ENCODE measurements at regions not wholly inside any gene's neighbourhood (a gene's known extent, or its start where the extent isn't known, plus 50 kb on each side); places are given as distances from the start of the nearest gene placed in this dataset.
"Not testable (repeated sequence)": the region's sequence is repeated elsewhere in the genome, so short reads cannot be mapped to it uniquely, and the experiment has no call there.

GRCh38 chr11:103585401-103585800 lies 451.0 kb upstream of the DDI1 start:
- DNase-seq: no peak

- DNase-seq: no peak
Measured at GRCh38 chr11:103585911-103586310, 450.5 kb upstream of the DDI1 start.

GRCh38 chr11:103586756-103587155 lies 449.7 kb upstream of the DDI1 start:
- DNase-seq: no peak

GRCh38 chr11:103587901-103588788 lies 448.3 kb upstream of the DDI1 start:
- DNase-seq: no peak

GRCh38 chr11:103591554-103591953 lies 444.9 kb upstream of the DDI1 start:
- no peak for DNase-seq

GRCh38 chr11:103594283-103594682 lies 442.2 kb upstream of the DDI1 start:
- no peak for DNase-seq

- DNase-seq: no peak
Measured at GRCh38 chr11:103596315-103596714, 440.1 kb upstream of the DDI1 start.

GRCh38 chr11:103601225-103601846 lies 435.1 kb upstream of the DDI1 start:
- DNase-seq: peak; percentile 46

GRCh38 chr11:103602840-103603239 lies 433.6 kb upstream of the DDI1 start:
- no peak for DNase-seq

- no peak for DNase-seq
Measured at GRCh38 chr11:103604310-103604709, 432.1 kb upstream of the DDI1 start.

GRCh38 chr11:103608566-103608965 lies 427.9 kb upstream of the DDI1 start:
- DNase-seq: no peak

- DNase-seq: no peak
Measured at GRCh38 chr11:103609117-103610066, 427.0 kb upstream of the DDI1 start.

GRCh38 chr11:103610435-103610834 lies 426.0 kb upstream of the DDI1 start:
- DNase-seq: no peak

GRCh38 chr11:103611526-103612260 lies 424.7 kb upstream of the DDI1 start:
- DNase-seq: not testable (repeated sequence)

GRCh38 chr11:103612451-103612850 lies 424.0 kb upstream of the DDI1 start:
- not testable (repeated sequence) for DNase-seq

- DNase-seq: not testable (repeated sequence)
Measured at GRCh38 chr11:103616586-103616985, 419.9 kb upstream of the DDI1 start.

- no peak for DNase-seq
Measured at GRCh38 chr11:103618528-103618927, 417.9 kb upstream of the DDI1 start.

GRCh38 chr11:103619480-103619879 lies 417.0 kb upstream of the DDI1 start:
- DNase-seq: no peak

GRCh38 chr11:103619938-103620337 lies 416.5 kb upstream of the DDI1 start:
- DNase-seq: no peak

GRCh38 chr11:103622296-103622695 lies 414.1 kb upstream of the DDI1 start:
- no peak for DNase-seq

GRCh38 chr11:103623933-103624332 lies 412.5 kb upstream of the DDI1 start:
- DNase-seq: no peak
